ENCODE measurements at regions not wholly inside any gene's neighbourhood (a gene's known extent, or its start where the extent isn't known, plus 50 kb on each side); places are given as distances from the start of the nearest gene placed in this dataset.

DNA sequence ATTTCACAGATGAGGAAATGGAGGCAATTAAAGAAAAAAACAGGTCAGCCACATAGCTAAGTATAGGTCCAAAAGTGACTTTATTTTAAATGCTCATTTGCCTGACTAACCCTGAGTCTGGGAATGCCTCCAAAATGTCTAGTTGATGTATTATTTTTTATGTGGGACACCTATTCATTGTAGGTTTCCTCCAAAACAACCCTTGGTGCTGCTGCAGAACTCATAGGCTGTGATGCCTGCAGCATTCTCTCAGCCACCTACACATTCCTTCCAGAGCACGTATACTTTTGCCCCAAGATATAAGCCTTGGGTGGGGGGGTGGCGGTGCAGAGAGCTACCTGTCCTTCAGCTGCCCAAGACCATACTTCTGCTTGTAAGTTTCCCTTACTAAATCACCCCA lies 77.4 kb downstream of the MSX2 start:
- TF ChIP-seq CTCF (IDR thresholded peaks at IDR 0.05), result no peak
- no peak for TF ChIP-seq POLR2A (IDR thresholded peaks at IDR 0.05)

Measured in heart left ventricle (tissue), 13 donors.